OCI-LY1 (cell line): ENCODE measurements at regions not wholly inside any gene's neighbourhood (a gene's known extent, or its start where the extent isn't known, plus 50 kb on each side); places are given as distances from the start of the nearest gene placed in this dataset.

Source experiments
- H2AFZ ChIP-seq: fragments of 200-600 bp; sonication (generic), shearing (Covaris generic); 2 replicates; pipeline ENCODE4 v1.6.0; 2014; ENCODE audit warnings: antibody characterized with exemption, mild to moderate bottlenecking, low read length
- H3F3A ChIP-seq: fragments of 200-600 bp; sonication (generic), shearing (Covaris generic); 2 replicates; pipeline ENCODE4 v1.6.0; 2014; ENCODE audit warnings: mild to moderate bottlenecking, antibody characterized with exemption, low read length, moderate library complexity; ENCODE audit not compliant: insufficient read depth
- H3K27ac ChIP-seq: fragments of 200-600 bp; sonication (generic); 2 replicates; pipeline ENCODE4 v1.5.1; 2014; ENCODE audit warnings: low read length, mixed run types, mild to moderate bottlenecking, low read depth; ENCODE audit not compliant: poor library complexity, severe bottlenecking
- H3K27me3 ChIP-seq: fragments of 200-600 bp; sonication (generic); 2 replicates; pipeline ENCODE4 v1.6.0; 2014; ENCODE audit warnings: antibody characterized with exemption, mild to moderate bottlenecking, low read length, moderate library complexity; ENCODE audit not compliant: insufficient read depth
- H3K36me3 ChIP-seq: fragments of 200-600 bp; sonication (generic); 2 replicates; pipeline ENCODE4 v1.6.1; 2014; ENCODE audit warnings: mild to moderate bottlenecking, antibody characterized with exemption, low read length, moderate library complexity, mixed read lengths; ENCODE audit not compliant: insufficient read depth
- H3K4me1 ChIP-seq: fragments of 200-600 bp; sonication (generic); 2 replicates; pipeline ENCODE4 v1.5.1; 2014; ENCODE audit warnings: mild to moderate bottlenecking, low read length, moderate library complexity; ENCODE audit not compliant: insufficient read depth, severe bottlenecking
- H3K4me2 ChIP-seq: fragments of 200-600 bp; sonication (generic), shearing (Covaris generic); 2 replicates; pipeline ENCODE4 v1.6.1; 2014; ENCODE audit warnings: low read length
- H3K4me3 ChIP-seq: fragments of 200-600 bp; sonication (generic); 2 replicates; pipeline ENCODE4 v1.5.1; 2014; ENCODE audit warnings: low read length, low read depth, mild to moderate bottlenecking, mixed read lengths; ENCODE audit not compliant: poor library complexity, severe bottlenecking
- H3K79me2 ChIP-seq: fragments of 200-600 bp; shearing (Covaris generic); 2 replicates; pipeline ENCODE4 v1.6.1; 2016; ENCODE audit warnings: mixed run types, low read length, mixed read lengths; ENCODE audit not compliant: insufficient read depth
- H3K9ac ChIP-seq: fragments of 200-600 bp; sonication (generic), shearing (Covaris generic); 2 replicates; pipeline ENCODE4 v1.6.1; 2014; ENCODE audit warnings: mild to moderate bottlenecking, low read length, mixed read lengths
- H3K9me2 ChIP-seq: fragments of 200-600 bp; sonication (generic), shearing (Covaris generic); 2 replicates; pipeline ENCODE4 v1.6.1; 2014; ENCODE audit warnings: low read depth, mild to moderate bottlenecking, low read length, mixed read lengths
- H3K9me3 ChIP-seq: fragments of 200-600 bp; shearing (Covaris generic); 2 replicates; pipeline ENCODE4 v1.6.1; 2014; ENCODE audit warnings: low read length, mixed read lengths
- H4K20me1 ChIP-seq: fragments of 200-600 bp; sonication (generic), shearing (Covaris generic); 2 replicates; pipeline ENCODE4 v1.6.0; 2016; ENCODE audit warnings: mild to moderate bottlenecking, low read length; ENCODE audit not compliant: insufficient read depth
- EZH2 ChIP-seq: fragments of 200-600 bp; sonication (generic), shearing (Covaris generic); IDR thresholded peaks from 2 replicates; pipeline ENCODE4 v1.8.0; 2017; ENCODE audit warnings: borderline replicate concordance, mixed run types, mild to moderate bottlenecking, antibody characterized with exemption, low read length, moderate library complexity, mixed read lengths
- TF ChIP-seq, protein P1 (sequence below): fragments of 200-600 bp; sonication (generic), shearing (Covaris generic); IDR thresholded peaks from 2 replicates; pipeline ENCODE4 v1.5.1; 2017; ENCODE audit warnings: mild to moderate bottlenecking, antibody characterized with exemption, low read length, moderate library complexity, mixed read lengths

DNA sequence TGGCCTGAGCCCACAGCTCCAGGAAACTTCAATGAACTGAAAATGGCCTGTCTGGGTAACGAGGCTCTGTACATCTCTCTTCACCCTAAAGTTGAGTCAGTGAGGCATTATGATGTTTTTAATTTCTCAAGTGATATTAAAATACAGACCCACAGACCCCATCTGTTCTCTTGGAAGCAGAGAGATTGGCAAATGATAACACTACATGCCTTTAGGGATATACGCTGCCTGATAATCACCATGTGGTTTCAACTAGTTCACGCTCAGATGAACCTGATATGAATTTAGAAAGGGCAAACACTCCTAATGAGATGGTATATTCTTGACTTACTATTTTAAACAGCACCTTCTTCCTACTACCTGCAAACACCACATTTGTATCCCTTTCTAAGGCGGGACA lies 127.5 kb downstream of the RFC3 start:
- Histone ChIP-seq H3K4me2 (no peak overlapping the region), H3K9me2 (no peaks in the 10 kb centered on the region), H3K79me2 (no peaks in the 10 kb centered on the region), H3K9ac (no peak overlapping the region), H3K4me1 (no peaks in the 10 kb centered on the region), H3F3A (no peaks in the 10 kb centered on the region), H3K36me3 (no peaks in the 10 kb centered on the region; the same call in 1 of the 2 replicates), H3K9me3 (no peaks in the 10 kb centered on the region), H3K4me3 (no peak overlapping the region), H3K27ac (no peak overlapping the region), H2AFZ (no peak overlapping the region), H3K27me3 (no peaks in the 10 kb centered on the region), H4K20me1 (no peaks in the 10 kb centered on the region)
- no peak for TF ChIP-seq EZH2
- TF ChIP-seq, protein P1, sequence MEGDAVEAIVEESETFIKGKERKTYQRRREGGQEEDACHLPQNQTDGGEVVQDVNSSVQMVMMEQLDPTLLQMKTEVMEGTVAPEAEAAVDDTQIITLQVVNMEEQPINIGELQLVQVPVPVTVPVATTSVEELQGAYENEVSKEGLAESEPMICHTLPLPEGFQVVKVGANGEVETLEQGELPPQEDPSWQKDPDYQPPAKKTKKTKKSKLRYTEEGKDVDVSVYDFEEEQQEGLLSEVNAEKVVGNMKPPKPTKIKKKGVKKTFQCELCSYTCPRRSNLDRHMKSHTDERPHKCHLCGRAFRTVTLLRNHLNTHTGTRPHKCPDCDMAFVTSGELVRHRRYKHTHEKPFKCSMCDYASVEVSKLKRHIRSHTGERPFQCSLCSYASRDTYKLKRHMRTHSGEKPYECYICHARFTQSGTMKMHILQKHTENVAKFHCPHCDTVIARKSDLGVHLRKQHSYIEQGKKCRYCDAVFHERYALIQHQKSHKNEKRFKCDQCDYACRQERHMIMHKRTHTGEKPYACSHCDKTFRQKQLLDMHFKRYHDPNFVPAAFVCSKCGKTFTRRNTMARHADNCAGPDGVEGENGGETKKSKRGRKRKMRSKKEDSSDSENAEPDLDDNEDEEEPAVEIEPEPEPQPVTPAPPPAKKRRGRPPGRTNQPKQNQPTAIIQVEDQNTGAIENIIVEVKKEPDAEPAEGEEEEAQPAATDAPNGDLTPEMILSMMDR, result no peak

DNA sequence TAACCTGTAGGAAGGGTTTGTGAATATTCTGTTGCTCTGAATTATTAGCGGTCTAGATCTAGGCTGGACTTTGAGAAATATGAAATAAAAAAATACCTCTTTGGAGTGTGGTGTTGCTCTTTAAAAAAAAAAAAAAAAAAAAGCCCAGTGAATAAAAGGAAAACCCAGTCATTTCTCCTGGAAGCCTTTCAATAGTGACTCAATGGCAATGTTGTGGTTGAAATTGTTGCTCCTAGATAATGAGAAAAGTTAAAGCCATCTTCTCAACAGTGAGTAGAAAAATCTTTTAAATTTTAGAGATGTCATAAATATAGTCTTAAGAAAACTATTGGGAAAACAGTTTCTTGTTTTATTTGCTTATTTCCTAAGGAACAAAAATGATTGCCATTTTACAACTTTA lies 135.3 kb downstream of the RFC3 start:
- Histone ChIP-seq H3K9ac (no peak overlapping the region), H2AFZ (no peak overlapping the region), H3K9me2 (no peaks in the 10 kb centered on the region)

DNA sequence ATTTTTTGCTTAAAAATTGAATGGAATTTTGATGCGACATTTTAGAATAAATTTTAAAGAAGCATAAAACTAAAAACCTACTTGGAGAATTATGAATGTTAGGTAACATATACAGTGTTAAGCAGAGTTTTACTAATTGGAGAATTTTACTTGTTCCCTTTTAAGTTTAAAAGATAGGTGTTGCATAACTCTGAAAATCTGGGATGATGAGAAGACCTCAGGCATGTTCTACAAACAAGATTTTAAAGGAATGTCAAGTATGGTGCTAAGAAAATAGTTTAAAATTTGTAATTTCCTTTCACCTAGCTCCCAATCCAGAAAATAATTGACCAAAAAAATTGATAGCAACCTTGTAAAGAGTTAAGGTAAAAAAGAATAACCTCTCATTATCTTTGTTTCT lies 135.8 kb downstream of the RFC3 start:
- no peaks in the 10 kb centered on the region for H3K9me3 ChIP-seq
- no peak overlapping the region for H3K27ac ChIP-seq
- no peak overlapping the region for H2AFZ ChIP-seq
- no peak overlapping the region for H3K9ac ChIP-seq
- H3K4me2 ChIP-seq, result no peak overlapping the region
- H3K27me3 ChIP-seq, result no peaks in the 10 kb centered on the region
- TF ChIP-seq, protein P1, result no peak
- TF ChIP-seq EZH2, result no peak
- H3K9me2 ChIP-seq, result no peaks in the 10 kb centered on the region
- H3K36me3 ChIP-seq, result no peaks in the 10 kb centered on the region
- no peaks in the 10 kb centered on the region for H4K20me1 ChIP-seq
- no peaks in the 10 kb centered on the region for H3F3A ChIP-seq
- no peaks in the 10 kb centered on the region for H3K79me2 ChIP-seq
- H3K4me3 ChIP-seq, result no peak overlapping the region
- peaks cover 16% of the 10 kb centered on the region for H3K4me1 ChIP-seq

More for the DNA sequence above, 135.3 kb downstream of the RFC3 start:
- Histone ChIP-seq H3K4me3 (no peak overlapping the region), H3K4me1 (peaks cover 11% of the 10 kb centered on the region), H3K27me3 (no peaks in the 10 kb centered on the region), H3K27ac (no peak overlapping the region), H3F3A (no peaks in the 10 kb centered on the region), H3K36me3 (no peaks in the 10 kb centered on the region), H3K79me2 (no peaks in the 10 kb centered on the region), H4K20me1 (no peaks in the 10 kb centered on the region), H3K4me2 (no peak overlapping the region), H3K9me3 (no peaks in the 10 kb centered on the region)
- no peak for TF ChIP-seq EZH2
- TF ChIP-seq, protein P1, result no peak
